ENCODE measurements at regions not wholly inside any gene's neighbourhood (a gene's known extent, or its start where the extent isn't known, plus 50 kb on each side); places are given as distances from the start of the nearest gene placed in this dataset.

DNA sequence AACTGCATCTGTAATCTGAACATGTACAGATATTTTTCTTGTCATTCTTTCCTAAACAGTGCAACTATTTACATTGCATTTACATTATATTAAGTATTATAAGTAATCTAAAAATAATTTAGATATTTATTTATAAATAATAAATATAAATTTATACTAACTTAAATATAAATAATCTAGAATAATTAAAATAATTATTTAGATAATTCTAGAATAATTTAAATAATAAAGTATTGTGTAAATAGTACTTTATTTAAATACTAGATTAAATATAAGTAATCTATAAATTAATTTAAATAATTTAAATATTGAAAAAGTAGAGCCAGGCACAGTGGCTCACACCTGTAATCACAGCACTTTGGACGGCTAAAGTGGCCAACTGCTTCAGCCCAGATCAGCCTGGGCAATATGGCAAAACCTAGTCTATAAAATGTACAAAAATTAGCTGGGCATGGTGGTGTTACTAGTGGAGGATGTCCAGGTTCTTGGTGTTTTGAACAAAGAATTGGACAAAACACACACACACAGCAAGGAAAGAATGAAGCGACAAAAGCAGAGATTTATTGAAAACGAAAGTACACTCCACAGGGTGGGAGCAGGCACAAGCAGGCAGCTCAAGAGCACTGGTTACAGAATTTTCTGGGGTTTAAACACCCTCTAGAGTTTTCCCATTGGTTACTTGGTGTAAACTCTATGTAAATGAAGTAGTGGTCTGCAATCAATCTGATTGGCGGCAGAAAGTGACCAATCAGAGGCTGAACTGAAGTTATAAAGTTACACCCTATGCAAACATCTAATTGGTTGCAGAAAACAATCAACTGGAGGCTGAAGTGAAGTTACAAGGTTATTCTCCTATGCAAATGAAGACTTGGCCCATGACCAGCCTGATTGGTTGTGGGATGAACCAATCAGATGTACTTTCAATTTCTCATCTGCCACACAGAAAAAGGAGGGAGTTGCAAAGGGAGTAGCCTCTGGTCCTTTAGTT lies 100.2 kb upstream of the SP4 start:
- no peak for DNase-seq (ENCODE audit: extremely low spot score in 2 of 2)
- TF ChIP-seq, protein P1, sequence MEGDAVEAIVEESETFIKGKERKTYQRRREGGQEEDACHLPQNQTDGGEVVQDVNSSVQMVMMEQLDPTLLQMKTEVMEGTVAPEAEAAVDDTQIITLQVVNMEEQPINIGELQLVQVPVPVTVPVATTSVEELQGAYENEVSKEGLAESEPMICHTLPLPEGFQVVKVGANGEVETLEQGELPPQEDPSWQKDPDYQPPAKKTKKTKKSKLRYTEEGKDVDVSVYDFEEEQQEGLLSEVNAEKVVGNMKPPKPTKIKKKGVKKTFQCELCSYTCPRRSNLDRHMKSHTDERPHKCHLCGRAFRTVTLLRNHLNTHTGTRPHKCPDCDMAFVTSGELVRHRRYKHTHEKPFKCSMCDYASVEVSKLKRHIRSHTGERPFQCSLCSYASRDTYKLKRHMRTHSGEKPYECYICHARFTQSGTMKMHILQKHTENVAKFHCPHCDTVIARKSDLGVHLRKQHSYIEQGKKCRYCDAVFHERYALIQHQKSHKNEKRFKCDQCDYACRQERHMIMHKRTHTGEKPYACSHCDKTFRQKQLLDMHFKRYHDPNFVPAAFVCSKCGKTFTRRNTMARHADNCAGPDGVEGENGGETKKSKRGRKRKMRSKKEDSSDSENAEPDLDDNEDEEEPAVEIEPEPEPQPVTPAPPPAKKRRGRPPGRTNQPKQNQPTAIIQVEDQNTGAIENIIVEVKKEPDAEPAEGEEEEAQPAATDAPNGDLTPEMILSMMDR (IDR thresholded peaks at IDR 0.05): no peak
- TF ChIP-seq POLR2AphosphoS5 (IDR thresholded peaks at IDR 0.05; ENCODE audit: insufficient read depth in 1 of 2, low read depth in 1 of 2) (no peak), POLR2A (IDR thresholded peaks at IDR 0.05) (no peak)
- intact Hi-C loops (cut with DNase I): no loop called here
- H3K4me1 ChIP-seq: no peaks in the 10 kb centered on the region
- H3K4me3 ChIP-seq: no peak overlapping the region
- no peak overlapping the region for H3K27ac ChIP-seq
- H3K9me3 ChIP-seq: no peaks in the 10 kb centered on the region
- H3K36me3 ChIP-seq: no peaks in the 10 kb centered on the region
- H3K27me3 ChIP-seq: no peaks in the 10 kb centered on the region

DNA sequence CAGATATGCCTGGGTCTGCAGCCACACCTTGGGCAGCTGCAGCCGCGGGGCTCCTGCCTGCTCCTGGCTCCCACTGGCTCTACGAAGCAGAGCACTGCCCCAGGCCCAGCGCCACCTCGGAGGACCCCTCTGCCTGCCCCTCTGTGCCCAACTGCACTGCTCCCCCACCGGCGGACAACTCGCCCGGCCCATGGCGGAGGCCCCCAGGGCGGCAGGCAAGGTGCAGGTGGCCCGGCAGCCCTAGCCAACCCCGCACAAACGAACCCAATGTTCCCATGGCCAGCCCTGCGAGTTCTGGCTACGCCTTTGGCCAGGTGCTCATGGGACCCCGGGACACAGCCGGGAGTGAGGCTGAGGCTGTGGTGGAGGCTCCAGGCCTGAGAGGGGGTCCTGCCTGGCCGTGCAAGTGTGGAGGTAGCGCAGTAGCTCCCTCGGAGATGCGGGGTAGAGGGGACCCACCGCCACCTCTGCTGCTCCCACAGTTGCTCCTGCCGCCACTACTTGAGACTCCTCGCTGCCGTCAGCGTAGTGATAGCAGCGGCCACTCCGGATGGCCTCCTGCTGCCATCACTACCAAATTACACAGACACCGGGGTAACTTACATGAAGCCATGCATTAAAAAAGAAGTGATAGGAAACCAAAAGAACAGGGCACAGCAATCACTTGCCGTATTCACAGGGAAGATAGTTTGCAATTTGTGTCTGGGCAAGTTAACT lies 97.3 kb upstream of the SP4 start:
- Histone ChIP-seq H3K27ac (no peak overlapping the region), H3K4me1 (no peaks in the 10 kb centered on the region), H3K9me3 (no peaks in the 10 kb centered on the region), H3K4me3 (no peak overlapping the region), H3K36me3 (no peaks in the 10 kb centered on the region), H3K27me3 (no peaks in the 10 kb centered on the region)
- no peak for DNase-seq (ENCODE audit: extremely low spot score in 2 of 2)
- intact Hi-C loops (cut with DNase I): no loop called here
- TF ChIP-seq POLR2A (IDR thresholded peaks at IDR 0.05) (no peak), POLR2AphosphoS5 (IDR thresholded peaks at IDR 0.05; ENCODE audit: insufficient read depth in 1 of 2, low read depth in 1 of 2) (no peak)
- TF ChIP-seq, protein P1 (IDR thresholded peaks at IDR 0.05): no peak

DNA sequence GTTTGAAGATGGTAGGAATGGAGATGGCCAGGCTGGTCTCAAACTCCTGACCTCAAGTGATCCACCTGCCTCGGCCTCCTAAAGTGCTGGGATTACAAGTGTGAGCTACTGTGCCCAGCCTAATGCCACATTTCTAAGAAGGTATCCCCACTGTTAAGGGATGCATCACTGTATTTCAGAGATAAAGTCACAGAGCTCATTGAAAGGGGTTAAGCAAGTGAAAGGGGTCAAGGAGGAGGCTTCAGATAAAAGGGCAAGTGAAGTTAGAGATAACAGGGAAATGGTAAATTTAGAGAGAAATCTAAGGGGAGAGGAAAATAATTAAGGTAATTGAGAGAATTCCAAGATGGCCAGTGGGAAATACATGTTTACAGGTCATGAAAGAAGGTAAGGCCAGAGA lies 93.0 kb upstream of the SP4 start:
- intact Hi-C loops (cut with DNase I): no loop called here

DNA sequence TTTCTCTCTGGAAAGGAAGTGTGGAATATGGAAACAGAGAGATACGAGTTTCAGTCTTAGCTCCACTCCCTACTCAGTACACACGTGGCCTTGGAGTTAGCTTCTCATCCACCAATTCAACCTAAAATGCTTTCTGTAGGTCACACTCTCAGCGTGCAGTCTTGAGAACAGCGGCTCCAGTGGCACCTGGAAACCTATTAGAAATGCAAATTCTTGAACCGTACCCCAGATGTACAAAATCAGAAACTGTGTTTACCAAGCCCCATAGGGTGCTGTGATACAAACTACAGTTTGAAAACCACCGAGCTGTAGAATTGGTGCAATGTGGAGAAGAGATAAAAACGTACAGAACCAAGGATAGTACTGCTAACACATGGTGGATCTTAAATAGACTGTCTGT lies 91.1 kb upstream of the SP4 start:
- no peak overlapping the region for H3K4me3 ChIP-seq
- no peak overlapping the region for H3K27ac ChIP-seq
- TF ChIP-seq, protein P1 (IDR thresholded peaks at IDR 0.05): no peak
- TF ChIP-seq POLR2AphosphoS5 (IDR thresholded peaks at IDR 0.05; ENCODE audit: insufficient read depth in 1 of 2, low read depth in 1 of 2): no peak
- H3K4me1 ChIP-seq: no peaks in the 10 kb centered on the region
- H3K9me3 ChIP-seq: no peaks in the 10 kb centered on the region
- intact Hi-C loops (cut with DNase I): no loop called here
- no peaks in the 10 kb centered on the region for H3K27me3 ChIP-seq
- DNase-seq (ENCODE audit: extremely low spot score in 2 of 2): no peak
- H3K36me3 ChIP-seq: no peaks in the 10 kb centered on the region

More for the DNA sequence above, 93.0 kb upstream of the SP4 start:
- Histone ChIP-seq H3K27me3 (no peaks in the 10 kb centered on the region), H3K4me3 (no peak overlapping the region), H3K27ac (no peak overlapping the region), H3K4me1 (no peaks in the 10 kb centered on the region), H3K9me3 (no peaks in the 10 kb centered on the region), H3K36me3 (no peaks in the 10 kb centered on the region)
- DNase-seq (ENCODE audit: extremely low spot score in 2 of 2): no peak
- no peak for TF ChIP-seq POLR2A (IDR thresholded peaks at IDR 0.05)
- no peak for TF ChIP-seq POLR2AphosphoS5 (IDR thresholded peaks at IDR 0.05; ENCODE audit: insufficient read depth in 1 of 2, low read depth in 1 of 2)
- TF ChIP-seq, protein P1 (IDR thresholded peaks at IDR 0.05): no peak
